HEK293 (cell line): ENCODE measurements at regions not wholly inside any gene's neighbourhood (a gene's known extent, or its start where the extent isn't known, plus 50 kb on each side); places are given as distances from the start of the nearest gene placed in this dataset.

Source experiments
- CTCF ChIA-PET: fragments of 350-600 bp; formaldehyde crosslinking; extraction: SDS; loops from one replicate; lab custom pipeline; 2021; ENCODE audit warnings: antibody characterized with exemption; lab: Yijun Ruan, JAX
- POLR2A ChIA-PET: fragments of 300-600 bp; formaldehyde crosslinking; extraction: SDS; loops from one replicate; lab custom pipeline; 2020; ENCODE audit warnings: antibody characterized with exemption, inconsistent platforms; lab: Yijun Ruan, JAX
- H3K27ac ChIP-seq: fragments of 200-500 bp; sonication (Bioruptor generic); 2 replicates; pipeline ENCODE4 v1.5.1; 2014; ENCODE audit warnings: low read depth, low read length, control low read depth, inconsistent platforms; ENCODE audit errors: extremely low read depth
- H3K36me3 ChIP-seq, 2 experiments: fragments of 200-500 bp in 1 of 2; sonication (Bioruptor generic) in 1 of 2; 1 replicate in 1 of 2; 2 replicates in 1 of 2; pipeline ENCODE4 v1.5.1; 2014 to 2017; ENCODE audit warnings: inconsistent platforms in 2 of 2, low read length in 2 of 2; ENCODE audit not compliant: control insufficient read depth in 2 of 2, insufficient read depth in 1 of 2
- H3K4me1 ChIP-seq: fragments of 200-500 bp; sonication (Bioruptor generic); 2 replicates; pipeline ENCODE4 v1.5.1; 2014; ENCODE audit warnings: mild to moderate bottlenecking, low read length, inconsistent platforms; ENCODE audit not compliant: control insufficient read depth, insufficient read depth
- H3K4me3 ChIP-seq: 2 replicates; pipeline ENCODE4 v1.5.1; 2011; ENCODE audit warnings: low read depth, mild to moderate bottlenecking, control low read depth, low read length, moderate library complexity
- H3K9me3 ChIP-seq: fragments of 200-500 bp; sonication (Bioruptor generic); 2 replicates; pipeline ENCODE4 v1.5.1; 2014; ENCODE audit warnings: low read depth, low read length, inconsistent platforms; ENCODE audit not compliant: control insufficient read depth, insufficient read depth
- BCL11A ChIP-seq: fragments of 450-650 bp; formaldehyde crosslinking; IDR thresholded peaks from 2 replicates; pipeline ENCODE4 v1.5.1; 2016; ENCODE audit warnings: low read depth, missing biosample characterization, missing genetic modification characterization
- HOXA7 ChIP-seq: sonication (generic); formaldehyde crosslinking; IDR thresholded peaks from 2 replicates; pipeline ENCODE4 v1.8.1; 2022; ENCODE audit warnings: missing genetic modification reagents, borderline replicate concordance
- PRDM1 ChIP-seq: fragments of 450-650 bp; formaldehyde crosslinking; IDR thresholded peaks from 2 replicates; pipeline ENCODE4; 2016; ENCODE audit warnings: missing biosample characterization, missing genetic modification characterization
- SCRT1 ChIP-seq: fragments of 450-650 bp; formaldehyde crosslinking; IDR thresholded peaks from 2 replicates; pipeline ENCODE4 v1.5.1; 2016; ENCODE audit warnings: missing biosample characterization, missing genetic modification characterization, borderline replicate concordance
- WT1 ChIP-seq: fragments of 450-650 bp; formaldehyde crosslinking; IDR thresholded peaks from 2 replicates; pipeline ENCODE4 v1.5.1; 2016; ENCODE audit warnings: missing biosample characterization, missing genetic modification characterization
- ZFHX2 ChIP-seq: fragments of 450-650 bp; formaldehyde crosslinking; conservative IDR thresholded peaks from 2 replicates; pipeline ENCODE4 v1.5.1; 2016; ENCODE audit warnings: missing biosample characterization, missing genetic modification characterization
- ZFP41 ChIP-seq: fragments of 450-650 bp; formaldehyde crosslinking; IDR thresholded peaks from 2 replicates; pipeline ENCODE4 v1.5.1; 2016; ENCODE audit warnings: missing biosample characterization, missing genetic modification characterization, borderline replicate concordance
- ZNF24 ChIP-seq: fragments of 450-650 bp; formaldehyde crosslinking; IDR thresholded peaks from 2 replicates; pipeline ENCODE4 v1.5.1; 2016; ENCODE audit warnings: missing biosample characterization, missing genetic modification characterization
- ZNF266 ChIP-seq: fragments of 450-650 bp; formaldehyde crosslinking; IDR thresholded peaks from 2 replicates; pipeline ENCODE4 v1.5.1; 2016; ENCODE audit warnings: missing biosample characterization, missing genetic modification characterization, low read depth
- ZNF280C ChIP-seq: fragments of 450-650 bp; formaldehyde crosslinking; IDR thresholded peaks from 2 replicates; pipeline ENCODE4 v1.5.1; 2016; ENCODE audit warnings: missing biosample characterization, missing genetic modification characterization
- ZNF280D ChIP-seq: fragments of 450-650 bp; formaldehyde crosslinking; IDR thresholded peaks from 2 replicates; pipeline ENCODE4 v1.5.1; 2016; ENCODE audit warnings: missing biosample characterization, missing genetic modification characterization
- ZNF37A ChIP-seq: fragments of 450-650 bp; IDR thresholded peaks from 2 replicates; pipeline ENCODE4 v1.5.1; 2018; ENCODE audit warnings: missing biosample characterization, missing genetic modification characterization
- ZNF404 ChIP-seq: fragments of 450-650 bp; formaldehyde crosslinking; IDR thresholded peaks from 2 replicates; pipeline ENCODE4 v1.5.1; 2017; ENCODE audit warnings: missing biosample characterization, missing genetic modification characterization
- ZNF426 ChIP-seq: fragments of 450-650 bp; formaldehyde crosslinking; IDR thresholded peaks from 2 replicates; pipeline ENCODE4 v1.5.1; 2017; ENCODE audit warnings: missing biosample characterization, missing genetic modification characterization, mild to moderate bottlenecking, inconsistent platforms, moderate library complexity
- ZNF48 ChIP-seq: fragments of 450-650 bp; formaldehyde crosslinking; IDR thresholded peaks from 2 replicates; pipeline ENCODE4 v1.5.1; 2016; ENCODE audit warnings: missing biosample characterization, missing genetic modification characterization
- ZNF510 ChIP-seq: fragments of 450-650 bp; formaldehyde crosslinking; IDR thresholded peaks from 2 replicates; pipeline ENCODE4 v1.5.1; 2018; ENCODE audit warnings: mild to moderate bottlenecking, missing genetic modification characterization, missing biosample characterization; ENCODE audit not compliant: insufficient replicate concordance
- ZNF548 ChIP-seq: fragments of 450-650 bp; formaldehyde crosslinking; IDR thresholded peaks from 2 replicates; pipeline ENCODE4 v1.5.1; 2016; ENCODE audit warnings: missing biosample characterization, missing genetic modification characterization
- ZNF549 ChIP-seq: fragments of 450-650 bp; IDR thresholded peaks from 2 replicates; pipeline ENCODE4 v1.5.1; 2018; ENCODE audit warnings: missing biosample characterization, missing genetic modification characterization, mild to moderate bottlenecking, inconsistent platforms, moderate library complexity
- ZNF639 ChIP-seq: fragments of 450-650 bp; formaldehyde crosslinking; IDR thresholded peaks from 2 replicates; pipeline ENCODE4 v1.5.1; 2016; ENCODE audit warnings: missing biosample characterization, missing genetic modification characterization
- ZNF654 ChIP-seq: fragments of 450-650 bp; formaldehyde crosslinking; IDR thresholded peaks from 2 replicates; pipeline ENCODE4 v1.5.1; 2016; ENCODE audit warnings: low read depth, missing biosample characterization, missing genetic modification characterization
- ZNF660 ChIP-seq: fragments of 450-650 bp; IDR thresholded peaks from 2 replicates; pipeline ENCODE4 v1.5.1; 2018; ENCODE audit warnings: missing biosample characterization, mild to moderate bottlenecking, missing genetic modification characterization
- ZSCAN16 ChIP-seq: fragments of 450-650 bp; formaldehyde crosslinking; IDR thresholded peaks from 2 replicates; pipeline ENCODE4 v1.5.1; 2016; ENCODE audit warnings: missing biosample characterization, missing genetic modification characterization
- ZSCAN30 ChIP-seq: fragments of 450-650 bp; IDR thresholded peaks from 2 replicates; pipeline ENCODE4 v1.5.1; 2018; ENCODE audit warnings: missing biosample characterization, mild to moderate bottlenecking, missing genetic modification characterization, moderate library complexity

GRCh38 chr9:38305582-38305981, 86.9 kb upstream of the ALDH1B1 start (continued):
- TF ChIP-seq ZNF639 (no peak), ZNF660 (tag by site-specific recombination) (no peak), ZNF548 (no peak)
- TF ChIP-seq, all 188 proteins: peak for 0

- CTCF ChIA-PET, result no interaction called here
- Histone ChIP-seq H3K4me1 (no peaks in the 10 kb centered on the region), H3K27ac (no peak overlapping the region), H3K36me3 (no peaks in the 10 kb centered on the region), H3K4me3 (no peak overlapping the region), H3K9me3 (no peaks in the 10 kb centered on the region)
- POLR2A ChIA-PET, result no interaction called here
- TF ChIP-seq BCL11A (tag by site-specific recombination) (no peak), WT1 (no peak), ZNF549 (no peak), ZNF24 (no peak), ZSCAN30 (tag by site-specific recombination) (no peak), ZNF37A (tag by site-specific recombination) (no peak), ZNF48 (tag by site-specific recombination) (no peak), ZNF426 (tag by site-specific recombination) (no peak), ZNF266 (tag by site-specific recombination) (no peak), ZNF280D (tag by site-specific recombination) (no peak), ZNF510 (no peak), HOXA7 (CRISPR knock-in tag) (no peak), PRDM1 (tag by site-specific recombination) (no peak), ZNF404 (tag by site-specific recombination) (no peak), ZFP41 (no peak), ZFHX2 (no peak), SCRT1 (no peak), ZNF654 (tag by site-specific recombination) (no peak), ZNF280C (tag by site-specific recombination) (no peak), ZSCAN16 (tag by site-specific recombination) (no peak)
These were observed 91.0 kb upstream of the ALDH1B1 start for GRCh38 chr9:38301376-38302106.
